ENCODE measurements at regions not wholly inside any gene's neighbourhood (a gene's known extent, or its start where the extent isn't known, plus 50 kb on each side); places are given as distances from the start of the nearest gene placed in this dataset.

DNA sequence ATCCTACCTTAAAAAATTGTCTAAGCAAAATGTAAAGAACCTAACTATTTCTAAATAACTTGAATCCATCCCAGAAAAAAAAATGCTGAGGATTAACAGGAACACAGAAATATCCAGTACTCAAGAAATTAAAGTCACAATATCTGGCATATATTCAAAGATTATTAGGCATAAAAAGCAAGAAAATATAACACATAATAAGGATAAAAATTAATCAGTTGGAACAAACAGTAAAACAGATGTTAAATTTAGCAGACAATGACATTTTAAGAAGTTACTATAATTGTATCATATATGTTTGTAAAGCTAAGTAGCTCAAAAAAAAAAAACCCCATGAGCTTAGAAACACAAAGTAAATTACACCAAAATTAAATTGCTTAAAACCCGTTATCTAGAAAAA lies 427.4 kb upstream of the GYPC start:
- H3K36me3 Mint-ChIP-seq (ENCODE audit: low read depth): no peaks in the 10 kb centered on the region
- peaks cover 7% of the 10 kb centered on the region for H3K27me3 Mint-ChIP-seq (ENCODE audit: low read depth, poor library complexity)
- no peak overlapping the region for H3K27ac Mint-ChIP-seq
- H3K9me3 Mint-ChIP-seq: peaks cover 4% of the 10 kb centered on the region
- H3K4me1 Mint-ChIP-seq: peaks cover 5% of the 10 kb centered on the region
- TF ChIP-seq, protein P1, sequence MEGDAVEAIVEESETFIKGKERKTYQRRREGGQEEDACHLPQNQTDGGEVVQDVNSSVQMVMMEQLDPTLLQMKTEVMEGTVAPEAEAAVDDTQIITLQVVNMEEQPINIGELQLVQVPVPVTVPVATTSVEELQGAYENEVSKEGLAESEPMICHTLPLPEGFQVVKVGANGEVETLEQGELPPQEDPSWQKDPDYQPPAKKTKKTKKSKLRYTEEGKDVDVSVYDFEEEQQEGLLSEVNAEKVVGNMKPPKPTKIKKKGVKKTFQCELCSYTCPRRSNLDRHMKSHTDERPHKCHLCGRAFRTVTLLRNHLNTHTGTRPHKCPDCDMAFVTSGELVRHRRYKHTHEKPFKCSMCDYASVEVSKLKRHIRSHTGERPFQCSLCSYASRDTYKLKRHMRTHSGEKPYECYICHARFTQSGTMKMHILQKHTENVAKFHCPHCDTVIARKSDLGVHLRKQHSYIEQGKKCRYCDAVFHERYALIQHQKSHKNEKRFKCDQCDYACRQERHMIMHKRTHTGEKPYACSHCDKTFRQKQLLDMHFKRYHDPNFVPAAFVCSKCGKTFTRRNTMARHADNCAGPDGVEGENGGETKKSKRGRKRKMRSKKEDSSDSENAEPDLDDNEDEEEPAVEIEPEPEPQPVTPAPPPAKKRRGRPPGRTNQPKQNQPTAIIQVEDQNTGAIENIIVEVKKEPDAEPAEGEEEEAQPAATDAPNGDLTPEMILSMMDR (IDR thresholded peaks at IDR 0.05): no peak
- no peak for DNase-seq
- no peak overlapping the region for H3K4me3 Mint-ChIP-seq

GRCh38 chr2:126238251-126238650 lies 417.7 kb upstream of the GYPC start:
- no peak for DNase-seq
- TF ChIP-seq, protein P1 (IDR thresholded peaks at IDR 0.05): no peak
- Mint-ChIP-seq H3K4me3 (no peak overlapping the region), H3K9me3 (no peaks in the 10 kb centered on the region), H3K27me3 (ENCODE audit: low read depth, poor library complexity) (peaks cover 8% of the 10 kb centered on the region), H3K36me3 (ENCODE audit: low read depth) (no peaks in the 10 kb centered on the region), H3K4me1 (peaks cover 7% of the 10 kb centered on the region), H3K27ac (no peak overlapping the region)

- no peaks in the 10 kb centered on the region for H3K36me3 Mint-ChIP-seq (ENCODE audit: low read depth)
- no peak overlapping the region for H3K4me3 Mint-ChIP-seq
- no peaks in the 10 kb centered on the region for H3K9me3 Mint-ChIP-seq
- TF ChIP-seq, protein P1 (IDR thresholded peaks at IDR 0.05): no peak
- H3K4me1 Mint-ChIP-seq: peaks cover 7% of the 10 kb centered on the region
- peaks cover 16% of the 10 kb centered on the region for H3K27me3 Mint-ChIP-seq (ENCODE audit: low read depth, poor library complexity)
- no peak overlapping the region for H3K27ac Mint-ChIP-seq
- DNase-seq: no peak
Observed at GRCh38 chr2:126239320-126239955, 416.5 kb upstream of the GYPC start.

GRCh38 chr2:126241001-126241400 lies 415.0 kb upstream of the GYPC start:
- TF ChIP-seq, protein P1 (IDR thresholded peaks at IDR 0.05): no peak
- Mint-ChIP-seq H3K9me3 (no peaks in the 10 kb centered on the region), H3K27me3 (ENCODE audit: low read depth, poor library complexity) (peaks cover 20% of the 10 kb centered on the region), H3K27ac (no peak overlapping the region), H3K4me1 (no peaks in the 10 kb centered on the region), H3K4me3 (no peak overlapping the region), H3K36me3 (ENCODE audit: low read depth) (no peaks in the 10 kb centered on the region)
- no peak for DNase-seq

DNA sequence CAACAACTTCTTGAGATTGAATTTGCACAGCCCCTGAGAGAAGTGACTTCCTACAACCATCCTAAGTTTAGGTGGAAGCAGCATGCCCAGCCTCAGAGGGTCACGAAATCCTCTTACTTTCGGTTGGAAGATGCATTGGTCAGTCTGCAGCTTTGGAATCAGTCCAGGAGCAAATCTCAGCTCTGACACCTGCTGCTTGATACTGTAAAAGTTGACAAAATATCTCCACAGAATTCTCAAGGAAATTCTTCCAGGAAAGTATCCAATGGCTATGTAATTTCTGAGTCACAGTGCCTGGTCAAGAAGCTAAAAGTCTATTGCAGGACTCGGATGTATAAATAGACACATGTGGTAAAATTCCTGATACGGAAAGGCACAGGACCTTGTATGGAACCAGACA lies 414.5 kb upstream of the GYPC start:
- Mint-ChIP-seq H3K4me1 (no peaks in the 10 kb centered on the region), H3K4me3 (no peak overlapping the region), H3K27me3 (ENCODE audit: low read depth, poor library complexity) (peaks cover 20% of the 10 kb centered on the region), H3K27ac (no peak overlapping the region), H3K36me3 (ENCODE audit: low read depth) (no peaks in the 10 kb centered on the region), H3K9me3 (no peaks in the 10 kb centered on the region)
- TF ChIP-seq, protein P1 (IDR thresholded peaks at IDR 0.05): no peak
- DNase-seq: no peak

GRCh38 chr2:126244937-126245336 lies 411.0 kb upstream of the GYPC start:
- H3K4me3 Mint-ChIP-seq: no peak overlapping the region
- DNase-seq: peak; percentile 72
- H3K9me3 Mint-ChIP-seq: no peaks in the 10 kb centered on the region
- TF ChIP-seq, protein P1 (IDR thresholded peaks at IDR 0.05): peak; percentile 61
- no peaks in the 10 kb centered on the region for H3K36me3 Mint-ChIP-seq (ENCODE audit: low read depth)
- no peaks in the 10 kb centered on the region for H3K4me1 Mint-ChIP-seq
- H3K27ac Mint-ChIP-seq: no peak overlapping the region
- H3K27me3 Mint-ChIP-seq (ENCODE audit: low read depth, poor library complexity): peaks cover 27% of the 10 kb centered on the region

Data from nephron progenitor cell (in vitro differentiated cells).